EH (cell line): ENCODE measurements at regions not wholly inside any gene's neighbourhood (a gene's known extent, or its start where the extent isn't known, plus 50 kb on each side); places are given as distances from the start of the nearest gene placed in this dataset.
"Not testable (repeated sequence)": the region's sequence is repeated elsewhere in the genome, so short reads cannot be mapped to it uniquely, and the experiment has no call there.

ENCODE experiments used
- DNase-seq: peaks from one replicate; pipeline ENCODE4 v3.0.0-alpha.2; 2015; ENCODE audit warnings: low read depth

DNA sequence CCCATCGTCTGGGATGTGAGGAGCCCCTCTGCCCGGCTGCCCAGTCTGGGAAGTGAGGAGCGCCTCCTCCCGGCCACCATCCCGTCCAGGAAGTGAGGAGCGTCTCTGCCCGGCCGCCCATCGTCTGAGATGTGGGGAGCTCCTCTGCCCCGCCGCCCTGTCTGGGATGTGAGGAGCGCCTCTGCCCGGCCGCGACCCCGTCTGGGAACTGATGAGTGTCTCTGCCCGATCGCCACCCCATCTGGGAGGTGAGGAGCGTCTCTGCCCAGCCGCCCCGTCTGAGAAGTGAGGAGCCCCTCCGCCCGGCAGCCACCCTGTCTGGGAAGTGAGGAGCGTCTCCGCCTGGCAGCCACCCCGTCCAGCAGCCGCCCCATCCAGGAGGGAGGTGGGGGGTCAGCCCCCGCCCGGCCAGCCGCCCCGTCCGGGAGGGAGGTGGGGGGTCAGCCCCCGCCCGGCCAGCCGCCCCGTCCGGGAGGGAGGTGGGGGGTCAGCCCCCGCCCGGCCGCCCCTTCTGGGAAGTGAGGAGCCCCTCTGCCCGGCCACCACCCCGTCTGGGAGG, 705.8 kb downstream of the DTWD2 start:
- DNase-seq = not testable (repeated sequence)

DNA sequence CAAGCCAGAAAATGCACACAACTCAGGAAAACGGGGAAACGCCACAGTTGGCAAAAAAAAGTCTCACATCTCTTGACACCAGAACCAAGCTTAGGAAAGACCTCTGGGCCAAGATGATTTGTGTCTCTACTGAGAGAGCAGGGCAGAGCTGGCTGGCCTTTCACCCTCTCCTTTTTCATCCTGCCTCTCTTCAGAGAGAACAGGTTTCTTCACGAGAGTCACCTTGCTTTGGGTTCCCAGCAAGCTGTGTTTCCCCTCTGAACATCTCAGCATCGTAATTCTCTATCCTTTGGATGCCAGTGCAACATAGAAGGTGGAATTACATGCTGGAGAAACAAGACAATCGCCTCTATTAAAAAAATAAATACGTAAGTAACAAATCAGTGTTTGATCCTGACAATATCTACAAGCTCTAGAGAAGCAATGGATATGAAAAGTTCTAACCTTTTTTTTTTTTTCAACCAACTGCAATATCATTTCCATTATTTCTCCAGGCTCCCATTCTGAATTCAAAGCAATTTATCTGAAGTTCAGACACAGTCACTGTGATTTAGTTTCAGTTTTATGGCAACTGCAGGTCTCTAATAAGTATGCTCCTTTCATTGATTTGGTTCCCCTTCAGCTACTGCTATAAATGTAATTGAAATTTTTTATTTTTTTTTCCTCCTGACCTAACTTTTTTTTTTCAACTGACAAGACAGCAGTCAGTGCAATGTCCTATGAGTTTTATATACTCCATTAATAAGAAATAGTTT, 708.6 kb downstream of the DTWD2 start:
- no peak for DNase-seq

DNA sequence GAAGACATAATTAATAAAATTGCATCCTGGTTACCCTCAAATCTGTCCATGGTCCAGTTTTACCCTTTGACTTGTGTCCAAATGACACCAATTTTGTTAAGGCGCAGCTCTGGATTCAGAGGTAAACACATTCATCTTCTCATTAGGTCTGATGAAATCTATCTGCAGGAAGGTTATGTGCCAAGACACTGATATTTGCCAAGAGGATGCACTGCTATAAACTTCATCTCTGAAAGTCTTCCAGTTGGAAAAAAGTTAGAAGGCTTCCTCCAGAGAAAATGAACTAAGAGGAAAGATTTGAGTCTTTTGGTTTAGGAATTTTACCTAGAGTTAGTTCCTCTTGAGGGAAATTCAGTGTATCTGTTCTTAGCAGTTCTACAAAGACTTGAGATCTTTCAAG, 717.8 kb downstream of the DTWD2 start:
- no peak for DNase-seq

DNA sequence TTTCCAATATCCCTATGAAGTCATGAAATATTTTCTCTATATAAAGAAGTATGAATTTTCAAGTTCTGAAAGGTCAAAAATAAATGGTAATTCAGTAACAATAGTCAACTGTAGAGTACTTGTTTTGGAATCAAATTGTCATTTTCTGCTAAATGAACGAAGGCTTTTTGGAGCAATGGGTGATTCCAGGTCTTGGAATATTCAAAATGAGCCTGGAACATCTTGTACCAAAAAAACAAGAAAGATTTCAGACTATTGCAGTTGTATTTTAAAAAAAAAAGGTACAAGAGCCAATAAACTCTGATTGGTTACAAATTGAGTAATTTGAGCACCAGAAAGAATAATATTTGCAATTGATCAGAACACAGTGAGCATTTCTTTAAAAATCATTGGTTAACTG, 730.1 kb downstream of the DTWD2 start:
- DNase-seq = no peak

DNA sequence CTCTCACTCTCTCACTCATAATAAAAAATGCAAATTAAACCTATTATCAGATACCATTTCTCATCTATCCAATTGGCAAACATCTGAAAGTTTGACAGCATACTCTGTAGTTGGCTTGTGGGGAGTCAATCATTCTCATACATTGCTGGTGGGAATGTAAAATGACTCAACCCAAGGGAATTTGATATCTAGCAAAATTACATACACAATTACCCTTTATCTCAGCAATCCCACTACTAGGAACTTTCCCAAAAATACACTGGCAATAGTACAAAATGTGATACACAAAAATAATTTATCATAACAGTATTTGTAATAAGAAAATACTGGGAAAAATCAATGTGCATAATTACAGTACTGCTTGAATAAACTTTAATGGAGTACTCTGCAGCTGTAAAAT, 731.3 kb downstream of the DTWD2 start:
- no peak for DNase-seq

DNA sequence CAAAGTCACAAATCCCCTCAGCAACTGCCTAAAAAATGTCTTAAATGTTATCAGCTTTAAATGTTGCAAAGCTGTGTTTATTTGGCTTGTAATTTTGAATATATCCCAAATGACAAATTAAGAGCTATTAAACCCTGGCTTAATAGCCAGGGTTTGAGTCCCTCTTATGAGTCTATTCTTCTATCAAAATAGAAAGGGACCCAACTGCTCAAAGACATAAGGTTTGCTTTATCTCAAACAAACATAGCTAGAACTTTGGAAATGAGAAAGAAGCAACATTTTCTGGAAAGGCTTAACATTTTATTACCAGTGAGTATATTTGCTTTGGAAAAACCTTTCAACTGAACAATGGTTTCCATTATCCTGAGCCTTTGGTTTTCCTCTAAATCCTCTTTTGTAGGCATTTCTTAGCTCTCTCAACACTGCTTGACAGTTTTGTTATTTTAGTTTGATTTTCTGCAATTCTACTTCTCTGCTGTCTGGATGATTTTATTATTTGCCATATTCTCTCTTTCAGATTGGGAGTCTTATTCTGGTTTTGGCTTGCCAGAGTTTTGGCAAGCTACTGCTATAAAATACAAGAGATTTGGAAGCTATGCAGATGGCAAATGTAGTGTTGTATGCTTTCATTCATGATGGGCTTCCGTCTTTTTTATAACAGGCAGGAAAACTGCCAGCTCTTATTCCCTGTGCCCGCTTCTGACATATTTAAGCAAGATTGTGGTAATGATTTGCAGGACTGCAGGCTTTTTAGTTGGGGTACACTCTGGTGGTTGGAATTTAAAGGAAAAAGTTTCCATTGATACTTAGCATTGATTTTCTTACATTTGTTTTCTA, 734.9 kb downstream of the DTWD2 start:
- DNase-seq = no peak

DNA sequence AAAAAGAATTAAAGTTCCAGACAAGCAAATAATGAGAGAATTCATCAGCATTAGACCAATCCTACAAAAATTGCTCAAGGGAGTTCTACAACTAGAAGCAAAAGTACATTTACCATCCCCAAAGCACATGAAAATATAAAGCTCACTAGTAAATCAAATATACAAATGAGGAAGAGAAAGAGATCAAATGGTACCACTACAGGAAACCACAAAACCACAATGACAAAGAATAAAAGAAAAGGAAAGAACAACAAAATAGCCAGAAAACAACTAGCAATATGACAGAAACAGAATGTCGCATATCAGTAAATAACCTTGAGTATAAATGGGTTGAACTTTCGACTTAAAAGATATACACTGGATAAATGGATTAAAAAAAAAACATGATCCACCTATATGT, 739.0 kb downstream of the DTWD2 start:
- no peak for DNase-seq

DNA sequence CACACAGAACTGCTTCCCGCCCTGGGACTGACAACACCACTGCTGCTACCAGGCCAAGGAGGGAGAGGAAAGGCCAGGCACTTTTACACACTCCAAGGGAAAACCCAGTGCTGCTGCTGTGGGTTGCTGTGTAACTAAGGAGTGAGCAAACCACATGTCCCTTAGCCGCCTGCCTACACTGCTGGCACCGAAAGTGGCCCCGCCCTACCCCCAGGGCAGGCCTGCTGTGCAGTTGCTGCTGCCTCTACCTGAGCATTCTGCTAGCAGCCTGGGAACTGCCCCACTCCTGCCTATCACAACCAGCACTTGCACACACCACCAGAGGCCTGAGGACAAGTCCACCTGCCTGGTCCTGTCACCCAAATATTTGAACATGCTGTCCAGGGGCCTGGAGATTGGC, 740.9 kb downstream of the DTWD2 start:
- DNase-seq = no peak

DNA sequence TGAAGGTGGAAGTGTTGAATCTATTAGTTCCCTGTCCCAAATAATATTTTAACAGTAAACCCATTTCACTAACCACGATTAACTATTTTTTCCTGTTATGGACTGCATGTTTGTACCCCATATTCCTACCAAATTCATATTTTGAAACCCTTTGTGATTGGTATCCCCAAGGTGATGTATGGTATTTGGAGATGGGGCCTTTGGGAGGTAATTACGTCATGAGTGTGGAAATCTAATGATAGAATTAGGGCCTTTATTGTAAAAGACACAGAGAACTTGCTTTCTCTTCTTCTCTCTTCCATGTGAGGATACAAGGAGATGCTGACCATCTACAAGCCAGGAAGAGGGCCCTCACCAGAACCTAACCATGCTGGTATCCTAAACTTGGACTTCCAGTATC, 744.7 kb downstream of the DTWD2 start:
- no peak for DNase-seq

DNA sequence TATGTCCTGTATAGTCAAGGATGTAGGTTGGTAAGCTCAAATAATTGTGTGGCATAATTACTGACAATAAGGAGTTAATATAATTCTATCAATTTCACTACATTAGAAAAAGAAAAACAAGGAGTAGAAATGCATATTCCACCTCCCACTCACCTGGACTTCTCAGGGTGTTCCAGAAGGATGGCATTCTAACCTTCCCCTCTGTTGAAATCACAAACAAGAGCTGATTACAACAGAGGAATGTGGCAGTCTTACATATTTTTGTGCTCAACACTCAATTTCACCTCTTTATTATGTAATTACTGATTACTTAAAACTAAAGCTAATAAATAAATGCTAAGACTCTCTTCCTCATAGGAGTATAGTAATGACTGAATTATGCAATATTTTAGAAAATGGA, 745.3 kb downstream of the DTWD2 start:
- DNase-seq = no peak

DNA sequence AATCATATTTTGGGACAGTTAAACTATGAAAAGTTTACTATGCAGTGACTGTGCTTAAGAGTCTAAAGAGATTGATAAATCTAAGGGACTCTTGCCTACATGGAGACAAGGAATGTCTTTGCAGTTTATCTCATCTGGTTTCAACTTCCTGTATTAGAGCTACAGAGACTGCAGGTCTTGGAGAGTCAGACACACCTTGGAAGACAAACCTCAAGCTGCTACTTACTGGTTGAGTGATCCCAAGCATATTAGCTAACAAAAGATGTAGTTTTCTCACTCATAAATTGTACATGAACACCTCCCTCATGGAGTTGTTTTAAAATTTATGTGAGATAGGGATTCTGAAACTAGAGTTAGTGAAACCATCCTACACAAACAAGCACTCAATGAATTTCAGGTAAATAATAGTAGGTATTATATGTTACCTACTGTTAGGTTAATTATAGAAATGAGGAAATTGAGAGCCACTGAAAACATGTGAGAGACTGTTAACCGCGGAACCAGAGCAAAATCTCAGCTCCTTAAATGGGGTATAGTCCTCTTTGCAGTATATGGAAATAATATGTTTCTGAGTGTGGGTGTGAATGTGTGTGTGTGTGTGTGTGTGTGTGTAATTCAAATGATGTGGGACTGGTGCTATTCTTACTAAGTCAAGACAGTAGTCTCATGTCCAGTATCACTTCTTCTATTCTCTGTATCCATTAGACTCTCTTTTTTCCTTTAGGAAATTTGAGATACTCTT, 752.1 kb downstream of the DTWD2 start:
- no peak for DNase-seq

DNA sequence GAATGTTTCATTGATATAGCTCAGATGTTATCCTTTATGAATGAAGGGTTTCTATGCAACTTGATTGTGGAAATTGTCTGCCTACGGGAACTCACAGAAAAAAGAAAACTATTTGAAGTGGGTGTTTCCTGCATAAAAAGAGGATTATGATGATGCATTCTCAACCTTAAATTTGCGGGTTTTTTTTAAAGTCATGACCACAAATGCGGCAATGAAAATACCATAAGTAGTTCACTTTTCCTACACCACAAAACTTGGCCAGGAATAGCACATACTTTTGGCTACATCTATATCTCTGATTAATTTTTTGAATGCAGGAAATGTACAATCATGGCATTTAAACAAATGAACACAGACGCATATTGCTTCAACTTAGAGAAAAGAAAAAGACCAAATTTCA, 754.7 kb downstream of the DTWD2 start:
- DNase-seq = peak; percentile 6

DNA sequence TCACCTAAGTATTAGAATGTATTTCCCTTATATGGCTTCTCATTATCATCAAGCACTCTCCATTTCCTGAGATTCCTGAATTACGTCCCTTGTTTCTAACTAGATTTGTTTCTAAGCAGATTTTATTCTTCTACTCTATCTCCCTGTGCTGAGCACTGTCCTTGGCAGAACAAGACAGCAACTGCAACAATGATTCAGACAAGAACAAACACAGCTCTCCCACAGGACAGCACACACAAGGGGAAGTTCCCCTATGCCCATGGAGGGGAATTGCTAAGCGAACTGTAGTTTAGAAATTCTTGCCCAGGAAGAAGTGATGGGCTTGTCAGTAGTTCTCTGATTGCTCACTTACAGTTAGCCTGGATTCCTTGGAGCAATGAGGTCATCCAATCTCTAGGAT, 759.9 kb downstream of the DTWD2 start:
- no peak for DNase-seq

DNA sequence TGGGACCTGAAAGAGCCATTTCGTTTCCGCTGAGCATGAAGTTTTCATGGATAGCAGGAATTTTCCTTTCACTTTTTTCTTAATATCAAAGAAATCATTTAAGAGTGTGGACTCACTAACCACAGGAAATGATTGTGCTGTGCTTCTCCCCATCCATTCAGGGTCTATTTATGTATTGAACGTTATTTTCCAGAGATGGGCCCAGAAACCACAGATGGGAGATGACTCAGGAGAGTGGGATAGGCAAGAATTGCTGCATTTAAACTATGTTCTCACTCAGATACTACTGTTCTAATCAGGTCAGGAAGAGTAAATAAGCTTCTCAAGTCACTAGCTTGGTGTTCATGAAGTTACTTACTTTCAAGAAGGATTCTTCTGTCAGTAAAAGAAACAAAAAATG, 763.8 kb downstream of the DTWD2 start:
- DNase-seq = peak; percentile 36

DNA sequence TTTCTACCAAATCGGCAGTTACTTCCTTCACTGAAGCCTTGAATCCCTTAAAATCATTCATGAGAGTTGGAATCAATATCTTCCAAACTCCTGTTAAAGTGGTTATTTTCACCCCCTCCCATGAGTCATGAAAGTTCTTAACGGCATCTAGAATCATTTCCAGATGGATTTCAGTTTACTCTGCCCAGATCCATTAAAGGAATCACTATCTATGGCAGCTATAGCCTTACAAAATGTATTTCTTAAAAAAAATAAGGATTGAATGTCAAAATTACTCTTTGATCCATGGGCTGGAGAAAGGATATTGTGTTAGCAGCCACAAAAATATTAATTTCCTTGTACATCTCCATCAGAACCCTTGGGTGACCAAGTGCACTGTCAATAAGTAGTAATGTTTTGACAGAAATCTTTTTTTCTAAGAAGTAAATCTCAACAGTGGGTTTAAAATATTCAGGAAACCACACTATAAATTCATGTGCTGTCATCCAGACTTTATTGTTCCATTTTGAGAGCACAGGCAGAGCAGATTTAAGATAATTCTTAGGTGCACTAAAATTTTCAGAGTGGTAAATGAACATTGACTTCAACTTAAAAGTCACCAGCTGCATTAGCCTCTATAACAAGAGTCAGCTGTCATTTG, 767.7 kb downstream of the DTWD2 start:
- peak; percentile 7 for DNase-seq

DNA sequence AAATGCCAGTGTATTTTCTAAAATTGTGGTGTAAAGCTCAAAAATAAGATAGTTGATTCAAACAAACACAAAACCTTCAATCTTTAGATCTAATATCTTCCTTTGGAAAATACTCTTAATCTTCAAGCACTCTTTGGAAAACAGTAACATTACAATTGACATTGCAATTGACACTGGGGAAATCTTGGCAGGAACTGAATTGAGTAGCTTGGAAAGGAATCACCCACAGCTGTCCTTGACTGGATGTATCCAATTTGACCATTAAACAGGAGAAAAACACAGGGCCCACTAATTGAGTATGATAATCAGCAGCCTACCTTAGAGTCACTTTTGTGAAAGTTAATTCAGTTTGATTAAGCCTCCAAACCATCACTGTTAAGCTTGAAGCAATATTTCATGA, 776.7 kb downstream of the DTWD2 start:
- no peak for DNase-seq

DNA sequence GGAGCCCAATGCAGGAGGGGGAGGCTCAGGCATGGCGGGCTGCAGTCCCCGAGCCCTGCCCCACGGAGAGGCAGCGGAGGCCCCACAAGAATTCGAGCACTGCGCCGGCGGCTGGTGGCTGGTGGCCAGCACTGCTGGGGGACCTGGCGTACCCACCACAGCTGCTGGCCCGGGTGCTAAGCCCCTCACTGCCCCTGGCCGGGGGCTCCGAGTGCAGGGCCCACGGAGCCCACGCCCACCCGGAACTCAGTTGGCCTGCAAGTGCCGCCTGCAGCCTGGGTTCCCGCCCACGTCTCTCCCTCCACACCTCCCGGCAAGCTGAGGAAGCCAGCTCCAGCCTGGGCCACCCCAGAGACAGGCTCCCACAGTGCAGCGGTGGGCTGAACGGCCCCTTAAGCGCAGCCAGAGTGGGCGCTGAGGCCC, 780.3 kb downstream of the DTWD2 start:
- no peak for DNase-seq

DNA sequence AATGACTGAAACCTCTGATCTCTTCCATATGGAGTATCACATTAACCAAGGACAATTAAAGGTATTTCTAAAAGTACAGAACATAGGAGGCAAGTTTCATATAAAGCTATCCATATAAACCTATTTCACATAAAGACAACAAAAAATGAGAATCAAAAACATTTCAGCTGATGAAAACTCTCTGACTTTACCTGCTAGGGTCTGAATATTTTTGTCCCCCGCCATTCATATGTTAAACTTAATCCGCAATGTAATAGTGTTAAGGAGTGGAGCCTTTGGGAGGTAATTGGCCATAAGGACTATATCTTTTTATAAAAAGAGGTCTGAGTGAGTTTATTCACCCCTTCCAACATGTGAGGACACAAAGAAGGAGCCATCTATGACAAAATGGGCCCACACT, 788.5 kb downstream of the DTWD2 start:
- no peak for DNase-seq

DNA sequence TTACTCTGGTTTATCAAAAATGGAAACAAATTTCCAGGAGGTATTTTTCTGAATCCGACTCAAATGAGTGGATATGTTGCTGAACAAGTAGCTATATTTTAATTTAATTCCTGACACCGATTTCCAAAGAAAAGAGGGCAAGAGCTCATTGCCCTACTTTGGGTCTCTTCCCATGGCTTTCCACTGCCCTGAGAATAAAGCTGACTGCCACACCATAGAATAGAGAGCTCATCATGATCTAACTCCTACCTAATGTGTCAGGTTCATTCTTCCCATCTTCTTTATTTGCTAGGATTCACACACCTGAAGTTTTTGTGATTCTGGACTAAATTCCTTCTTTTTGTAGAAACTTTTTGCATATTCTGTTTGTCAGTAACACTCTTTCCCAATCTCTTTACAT, 792.1 kb downstream of the DTWD2 start:
- no peak for DNase-seq

DNA sequence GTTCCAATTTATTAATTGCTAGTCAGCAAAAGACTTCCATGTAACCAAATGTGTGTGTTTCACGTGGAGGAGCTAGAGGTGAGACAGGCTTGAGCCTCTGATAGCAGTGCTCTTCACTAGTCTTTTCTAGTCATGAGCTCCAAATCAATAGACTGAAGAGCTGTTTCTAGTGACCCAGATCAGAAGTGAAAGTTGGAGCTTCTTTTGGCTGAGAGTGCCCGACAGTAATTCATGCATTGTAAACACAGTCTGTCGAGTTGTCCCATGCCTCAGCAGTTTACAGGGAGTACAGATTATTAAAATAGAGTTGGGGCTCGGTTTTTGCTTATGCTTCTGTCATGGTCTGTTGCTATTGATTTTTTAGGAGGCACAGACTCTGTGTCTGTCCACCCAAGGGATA, 793.1 kb downstream of the DTWD2 start:
- DNase-seq = no peak

DNA sequence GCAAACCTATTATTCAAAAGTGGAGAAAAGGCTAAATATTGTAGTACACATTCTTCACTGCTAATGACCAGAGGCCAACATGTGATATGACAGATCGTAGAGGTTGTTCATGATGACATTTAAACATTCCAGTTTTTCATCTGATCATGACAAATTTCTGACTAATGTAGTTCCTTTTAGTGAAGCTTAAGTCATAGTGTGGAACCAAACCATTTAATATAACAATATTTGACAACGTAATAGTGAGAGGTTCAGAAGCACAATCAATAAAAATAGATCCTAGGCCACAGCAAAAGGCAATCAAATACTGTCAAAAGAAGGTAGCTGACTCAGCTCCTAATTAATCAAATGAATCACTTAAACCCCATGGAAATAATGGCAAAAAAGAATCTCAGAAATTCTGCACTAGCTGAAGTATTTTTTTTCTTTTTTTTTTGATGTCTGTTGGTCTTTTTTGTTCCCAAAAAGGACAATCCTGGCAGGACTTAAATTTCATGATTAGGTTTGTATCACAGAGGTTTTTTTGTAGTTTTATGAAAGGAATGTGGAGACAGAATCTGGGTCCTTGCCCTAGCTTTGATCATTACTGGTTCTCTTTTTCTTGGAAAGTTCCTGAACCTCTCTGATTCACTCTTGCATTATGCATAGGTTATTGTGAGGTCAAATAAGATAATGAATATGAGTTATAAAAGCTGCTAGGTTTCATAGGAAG, 795.0 kb downstream of the DTWD2 start:
- no peak for DNase-seq
